SK-N-SH (cell line): ENCODE measurements at regions not wholly inside any gene's neighbourhood (a gene's known extent, or its start where the extent isn't known, plus 50 kb on each side); places are given as distances from the start of the nearest gene placed in this dataset.

Experiments
- CTCF ChIA-PET: fragments of 300-600, 350-600 bp; formaldehyde crosslinking; extraction: SDS; loops from one replicate; lab custom pipeline; 2021; lab: Yijun Ruan, JAX
- POLR2A ChIA-PET: fragments of 350-600 bp; sonication (Branson Sonifier 250); formaldehyde crosslinking; extraction: SDS; loops from one replicate; lab custom pipeline; 2020; ENCODE audit warnings: antibody characterized with exemption, inconsistent platforms; lab: Yijun Ruan, JAX
- DNase-seq: peaks from one replicate; pipeline ENCODE4 v3.0.0; 2012
- H2AFZ ChIP-seq: fragments of 200-600 bp; sonication (generic); 2 replicates; pipeline ENCODE4 v1.8.1; 2016; ENCODE audit warnings: antibody characterized with exemption, mild to moderate bottlenecking, low read depth
- H3F3A ChIP-seq: fragments of 200-600 bp; sonication (generic); replicated peaks from 2 replicates; pipeline ENCODE3; 2016; ENCODE audit warnings: antibody characterized with exemption, mild to moderate bottlenecking; ENCODE audit not compliant: insufficient read depth
- H3K27ac ChIP-seq, 2 experiments: fragments of 200-500 bp in 1 of 2; fragments of 200-600 bp in 1 of 2; sonication (Bioruptor generic) in 1 of 2; sonication (generic), shearing (Covaris generic) in 1 of 2; 2 replicates each; pipeline versions ENCODE4 v1.5.1 to v1.6.1; 2014 to 2016; ENCODE audit warnings: low read depth in 2 of 2, inconsistent platforms in 1 of 2, low read length in 1 of 2, mild to moderate bottlenecking in 1 of 2, mixed read lengths in 1 of 2
- H3K27me3 ChIP-seq: fragments of 200-600 bp; sonication (generic), shearing (Covaris generic); 2 replicates; pipeline ENCODE4 v1.6.1; 2016; ENCODE audit warnings: mixed run types; ENCODE audit not compliant: insufficient read depth
- H3K36me3 ChIP-seq, 2 experiments: fragments of 200-500 bp in 1 of 2; fragments of 200-600 bp in 1 of 2; sonication (Bioruptor generic) in 1 of 2; sonication (generic) in 1 of 2; replicated peaks in 1 of 2; 2 replicates each; pipeline versions ENCODE3 to v1.5.1; 2014 to 2016; ENCODE audit warnings: low read length in 1 of 2, mild to moderate bottlenecking in 1 of 2; ENCODE audit not compliant: insufficient read depth in 2 of 2, control insufficient read depth in 1 of 2
- H3K4me1 ChIP-seq, 2 experiments: fragments of 200-500 bp in 1 of 2; fragments of 200-600 bp in 1 of 2; sonication (Bioruptor generic) in 1 of 2; sonication (generic), shearing (Covaris generic) in 1 of 2; 2 replicates each; pipeline versions ENCODE4 v1.5.1 to v1.6.1; 2014 to 2016; ENCODE audit warnings: low read depth in 1 of 2, low read length in 1 of 2, mixed run types in 1 of 2; ENCODE audit not compliant: insufficient read depth in 2 of 2, control insufficient read depth in 1 of 2
- H3K4me2 ChIP-seq: fragments of 200-600 bp; sonication (generic), shearing (Covaris generic); 2 replicates; pipeline ENCODE4 v1.6.1; 2017; ENCODE audit warnings: mixed run types
- H3K4me3 ChIP-seq, 2 experiments: fragments of 200-500 bp in 1 of 2; fragments of 200-600 bp in 1 of 2; sonication (Bioruptor generic) in 1 of 2; sonication (generic), shearing (Covaris generic) in 1 of 2; 2 replicates each; pipeline versions ENCODE4 v1.5.1 to v1.8.1; 2014 to 2016; ENCODE audit warnings: low read depth in 2 of 2, inconsistent platforms in 1 of 2, low read length in 1 of 2, mild to moderate bottlenecking in 1 of 2, mixed read lengths in 1 of 2, moderate library complexity in 1 of 2
- H3K79me2 ChIP-seq: fragments of 200-600 bp; sonication (generic); 2 replicates; pipeline ENCODE4 v1.8.1; 2017; ENCODE audit warnings: mild to moderate bottlenecking; ENCODE audit not compliant: insufficient read depth
- H3K9ac ChIP-seq: fragments of 200-600 bp; sonication (generic); 2 replicates; pipeline ENCODE4 v1.6.1; 2017; ENCODE audit warnings: mixed run types
- H3K9me2 ChIP-seq: fragments of 200-600 bp; sonication (generic); 2 replicates; pipeline ENCODE4 v1.6.1; 2017; ENCODE audit warnings: mixed run types
- H3K9me3 ChIP-seq: fragments of 200-600 bp; sonication (generic); 2 replicates; pipeline ENCODE4 v1.6.1; 2017; ENCODE audit warnings: mixed run types, mild to moderate bottlenecking, moderate library complexity
- H4K20me1 ChIP-seq: fragments of 200-600 bp; sonication (generic); 2 replicates; pipeline ENCODE4 v1.6.1; 2017; ENCODE audit warnings: mild to moderate bottlenecking, mixed run types; ENCODE audit not compliant: insufficient read depth
- CTCF ChIP-seq: fragments of 200-600 bp; sonication (generic); IDR thresholded peaks from 2 replicates; pipeline ENCODE4 v1.6.1; 2017; ENCODE audit warnings: antibody characterized with exemption, mild to moderate bottlenecking, moderate library complexity
- ELF1 ChIP-seq: IDR thresholded peaks from 2 replicates; pipeline ENCODE4 v1.4.0; 2012
- EP300 ChIP-seq, 2 experiments: IDR thresholded peaks; 2 replicates each; pipeline versions ENCODE4 v1.4.0 to v1.6.1; 2012; ENCODE audit warnings: borderline replicate concordance in 1 of 2, low read depth in 1 of 2, low read length in 1 of 2
- EZH2phosphoT487 ChIP-seq: fragments of 200-600 bp; sonication (generic); IDR thresholded peaks from 2 replicates; pipeline ENCODE4 v1.6.1; 2017; ENCODE audit warnings: low read depth, mixed run types, mild to moderate bottlenecking, antibody characterized with exemption, moderate library complexity, borderline replicate concordance
- GATA2 ChIP-seq: sonication (generic); formaldehyde crosslinking; IDR thresholded peaks from 2 replicates; pipeline ENCODE4 v1.5.0; 2020; ENCODE audit warnings: mild to moderate bottlenecking, missing genetic modification reagents
- IRF3 ChIP-seq: fragments of 150-350 bp; IDR thresholded peaks from 2 replicates; pipeline ENCODE4 v1.6.1; 2016; ENCODE audit warnings: mild to moderate bottlenecking, low read depth, low read length
- JUND ChIP-seq: IDR thresholded peaks from 2 replicates; pipeline ENCODE4 v1.4.0; 2012
- MEF2A ChIP-seq: IDR thresholded peaks from 2 replicates; pipeline ENCODE4 v1.4.0; 2012; ENCODE audit warnings: low read depth, borderline replicate concordance
- MXI1 ChIP-seq: IDR thresholded peaks from 2 replicates; pipeline ENCODE4 v1.6.1; 2012; ENCODE audit warnings: mild to moderate bottlenecking, low read depth, low read length, improper control_type of control experiment
- NFIC ChIP-seq: IDR thresholded peaks from 2 replicates; pipeline ENCODE4 v1.4.0; 2012; ENCODE audit warnings: borderline replicate concordance
- POLR2AphosphoS5 ChIP-seq: IDR thresholded peaks from 2 replicates; pipeline ENCODE4 v1.6.1; 2012; ENCODE audit warnings: low read depth, low read length
- RAD21 ChIP-seq: IDR thresholded peaks from 2 replicates; pipeline ENCODE4 v1.6.1; 2012; ENCODE audit warnings: mild to moderate bottlenecking, low read length
- RCOR1 ChIP-seq: fragments of 150-350 bp; IDR thresholded peaks from 2 replicates; pipeline ENCODE4 v1.6.1; 2017; ENCODE audit warnings: antibody characterized with exemption, low read length
- RFX5 ChIP-seq: IDR thresholded peaks from 2 replicates; pipeline ENCODE4 v1.6.1; 2012; ENCODE audit warnings: mild to moderate bottlenecking, improper control_type of control experiment, low read length
- RXRA ChIP-seq: IDR thresholded peaks from 2 replicates; pipeline ENCODE4 v1.4.0; 2012; ENCODE audit warnings: low read depth, mild to moderate bottlenecking, borderline replicate concordance
- TAF1 ChIP-seq: IDR thresholded peaks from 2 replicates; pipeline ENCODE4 v1.6.1; 2012; ENCODE audit warnings: low read depth, mild to moderate bottlenecking, low read length, moderate library complexity, borderline replicate concordance
- TEAD4 ChIP-seq: IDR thresholded peaks from 2 replicates; pipeline ENCODE4 v1.4.0; 2012; ENCODE audit warnings: mild to moderate bottlenecking, borderline replicate concordance; ENCODE audit not compliant: insufficient read depth
- ZBTB33 ChIP-seq: IDR thresholded peaks from 2 replicates; pipeline ENCODE4 v1.4.0; 2012; ENCODE audit warnings: low read depth, borderline replicate concordance
- WGBS: methylation state at CpG from one replicate; pipeline ENCODE4 v1.1.6; 2017; ENCODE audit warnings: low lambda C conversion rate; 5-methylcytosine and 5-hydroxymethylcytosine counted together
- TF ChIP-seq, protein P1 (sequence below): fragments of 150-350 bp; IDR thresholded peaks from 2 replicates; pipeline ENCODE4 v1.6.1; 2017; ENCODE audit warnings: antibody characterized with exemption, low read length, low read depth, borderline replicate concordance
- TF ChIP-seq, protein P2 (sequence below): IDR thresholded peaks from 2 replicates; pipeline ENCODE4 v1.4.0; 2012; ENCODE audit warnings: low read depth, borderline replicate concordance

GRCh38 chr1:47658161-47658920 is 220.5 kb downstream of the FOXD2 start:
- no peak for DNase-seq
- WGBS = 36% methylated on average over 7 of the region's 9 CpGs
- CTCF ChIA-PET = no interaction called here
- H3K36me3 ChIP-seq = no peaks in the 10 kb centered on the region
- H3K9me2 ChIP-seq = no peaks in the 10 kb centered on the region
- no peak overlapping the region for H3K4me3 ChIP-seq
- no peaks in the 10 kb centered on the region for H3F3A ChIP-seq
- H2AFZ ChIP-seq = no peak overlapping the region
- H3K9me3 ChIP-seq = no peaks in the 10 kb centered on the region
- H3K4me1 ChIP-seq = peaks cover 0 to 9% of the 10 kb centered on the region in 2 experiments; a peak in 1 of 4 replicates
- TF ChIP-seq, protein P1, sequence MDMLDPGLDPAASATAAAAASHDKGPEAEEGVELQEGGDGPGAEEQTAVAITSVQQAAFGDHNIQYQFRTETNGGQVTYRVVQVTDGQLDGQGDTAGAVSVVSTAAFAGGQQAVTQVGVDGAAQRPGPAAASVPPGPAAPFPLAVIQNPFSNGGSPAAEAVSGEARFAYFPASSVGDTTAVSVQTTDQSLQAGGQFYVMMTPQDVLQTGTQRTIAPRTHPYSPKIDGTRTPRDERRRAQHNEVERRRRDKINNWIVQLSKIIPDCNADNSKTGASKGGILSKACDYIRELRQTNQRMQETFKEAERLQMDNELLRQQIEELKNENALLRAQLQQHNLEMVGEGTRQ = no peak
- no peak for TF ChIP-seq GATA2 (CRISPR knock-in tag)
- TF ChIP-seq POLR2AphosphoS5 = no peak
- TF ChIP-seq IRF3 = no peak
- no peak for TF ChIP-seq JUND
- TF ChIP-seq NFIC = no peak
- no peaks in the 10 kb centered on the region for H3K79me2 ChIP-seq
- H4K20me1 ChIP-seq = no peaks in the 10 kb centered on the region
- H3K9ac ChIP-seq = no peak overlapping the region
- no peak overlapping the region for H3K4me2 ChIP-seq
- H3K27ac ChIP-seq = no peak overlapping the region
- no peaks in the 10 kb centered on the region for H3K27me3 ChIP-seq
- POLR2A ChIA-PET = no interaction called here

DNA sequence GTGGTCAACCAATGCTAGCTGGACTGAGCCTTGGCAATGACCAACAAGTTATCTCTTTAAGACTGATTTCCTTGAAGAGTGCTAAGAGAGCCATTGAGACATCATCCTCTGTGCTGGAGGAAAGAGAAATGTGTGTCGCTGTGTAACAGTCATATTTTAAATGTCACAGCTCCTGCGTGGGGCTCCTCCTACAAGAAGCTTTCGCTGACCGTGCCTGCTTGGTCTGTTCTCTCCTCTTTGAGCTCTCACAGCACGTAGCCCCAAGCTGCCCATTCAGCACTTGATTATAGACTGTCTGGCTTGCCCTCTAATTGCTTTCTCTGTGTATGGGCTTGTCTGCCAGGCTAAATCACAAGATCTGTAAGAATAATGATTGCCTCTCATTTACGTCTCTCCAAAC is 221.3 kb downstream of the FOXD2 start:
- Histone ChIP-seq H3K79me2 (no peaks in the 10 kb centered on the region), H3K9me2 (no peaks in the 10 kb centered on the region), H3K4me2 (no peak overlapping the region), H3K36me3 (no peaks in the 10 kb centered on the region), H3F3A (no peaks in the 10 kb centered on the region), H3K4me3 (no peak overlapping the region), H2AFZ (no peak overlapping the region), H3K27ac (no peak overlapping the region), H3K9ac (no peak overlapping the region), H3K9me3 (no peaks in the 10 kb centered on the region), H4K20me1 (no peaks in the 10 kb centered on the region), H3K4me1 (peaks cover 0 to 9% of the 10 kb centered on the region in 2 experiments; a peak in 1 of 4 replicates), H3K27me3 (no peaks in the 10 kb centered on the region)
- DNase-seq = no peak
- CTCF ChIA-PET = no interaction called here
- POLR2A ChIA-PET = no interaction called here
- WGBS = 51% methylated on average over 6 of the region's 6 CpGs
- TF ChIP-seq NFIC (no peak), EP300 (IDR thresholded peaks at IDR 0.05; ENCODE audit: borderline replicate concordance in 1 of 2, low read depth in 1 of 2, low read length in 1 of 2) (no peak), CTCF (no peak), MXI1 (no peak), RXRA (no peak), ELF1 (no peak), EZH2phosphoT487 (no peak), RAD21 (no peak), TEAD4 (no peak), RCOR1 (no peak), ZBTB33 (no peak), TAF1 (no peak), MEF2A (no peak), RFX5 (no peak)
- TF ChIP-seq, protein P1 = no peak
- TF ChIP-seq, protein P2, sequence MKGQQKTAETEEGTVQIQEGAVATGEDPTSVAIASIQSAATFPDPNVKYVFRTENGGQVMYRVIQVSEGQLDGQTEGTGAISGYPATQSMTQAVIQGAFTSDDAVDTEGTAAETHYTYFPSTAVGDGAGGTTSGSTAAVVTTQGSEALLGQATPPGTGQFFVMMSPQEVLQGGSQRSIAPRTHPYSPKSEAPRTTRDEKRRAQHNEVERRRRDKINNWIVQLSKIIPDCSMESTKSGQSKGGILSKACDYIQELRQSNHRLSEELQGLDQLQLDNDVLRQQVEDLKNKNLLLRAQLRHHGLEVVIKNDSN = no peak
